ENCODE measurements at regions not wholly inside any gene's neighbourhood (a gene's known extent, or its start where the extent isn't known, plus 50 kb on each side); places are given as distances from the start of the nearest gene placed in this dataset.

DNA sequence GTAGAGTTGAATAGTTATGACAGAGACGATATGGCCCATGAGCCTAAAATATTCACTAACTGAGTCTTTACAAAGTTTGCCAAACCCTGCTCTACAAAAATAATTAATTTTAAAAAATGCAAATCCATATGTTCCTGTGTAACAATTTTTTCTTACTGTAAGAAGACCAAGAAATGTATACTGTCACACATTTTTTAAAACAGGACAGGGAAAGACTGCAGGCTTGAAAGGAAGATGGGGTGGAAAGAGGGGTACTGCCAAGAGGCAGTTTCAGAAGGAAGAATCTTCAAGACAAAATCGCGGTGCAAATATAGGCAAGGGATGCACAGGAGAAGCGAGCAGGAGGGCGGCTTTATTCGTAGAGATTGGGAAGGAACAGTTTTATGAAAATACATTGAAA, 115.7 kb upstream of the KLHL1 start:
- H3K4ac ChIP-seq (ENCODE audit: low read depth, low read length) = no peak overlapping the region
- H3K14ac ChIP-seq (ENCODE audit: insufficient read depth, low read length) = no peak overlapping the region
- H3K4me2 ChIP-seq (ENCODE audit: insufficient read depth, insufficient read length, low read length) = no peak overlapping the region
- H4K8ac ChIP-seq (replicated peaks; ENCODE audit: insufficient read length, low read depth, low read length) = no peak overlapping the region
- no peaks in the 10 kb centered on the region for H3K79me2 ChIP-seq (ENCODE audit: insufficient read depth, low read length)
- H4K20me1 ChIP-seq (ENCODE audit: control insufficient read depth, insufficient read depth, insufficient read length) = no peaks in the 10 kb centered on the region
- H3K18ac ChIP-seq (ENCODE audit: insufficient read length, low read depth, low read length) = no peak overlapping the region
- no peaks in the 10 kb centered on the region for H3K36me3 Mint-ChIP-seq (ENCODE audit: insufficient read depth in 1 of 3, low read depth in 3 of 3)
- H3K79me1 ChIP-seq (ENCODE audit: insufficient read depth, low read depth, low read length, poor library complexity, severe bottlenecking) = no peaks in the 10 kb centered on the region
- TF ChIP-seq, protein P1, sequence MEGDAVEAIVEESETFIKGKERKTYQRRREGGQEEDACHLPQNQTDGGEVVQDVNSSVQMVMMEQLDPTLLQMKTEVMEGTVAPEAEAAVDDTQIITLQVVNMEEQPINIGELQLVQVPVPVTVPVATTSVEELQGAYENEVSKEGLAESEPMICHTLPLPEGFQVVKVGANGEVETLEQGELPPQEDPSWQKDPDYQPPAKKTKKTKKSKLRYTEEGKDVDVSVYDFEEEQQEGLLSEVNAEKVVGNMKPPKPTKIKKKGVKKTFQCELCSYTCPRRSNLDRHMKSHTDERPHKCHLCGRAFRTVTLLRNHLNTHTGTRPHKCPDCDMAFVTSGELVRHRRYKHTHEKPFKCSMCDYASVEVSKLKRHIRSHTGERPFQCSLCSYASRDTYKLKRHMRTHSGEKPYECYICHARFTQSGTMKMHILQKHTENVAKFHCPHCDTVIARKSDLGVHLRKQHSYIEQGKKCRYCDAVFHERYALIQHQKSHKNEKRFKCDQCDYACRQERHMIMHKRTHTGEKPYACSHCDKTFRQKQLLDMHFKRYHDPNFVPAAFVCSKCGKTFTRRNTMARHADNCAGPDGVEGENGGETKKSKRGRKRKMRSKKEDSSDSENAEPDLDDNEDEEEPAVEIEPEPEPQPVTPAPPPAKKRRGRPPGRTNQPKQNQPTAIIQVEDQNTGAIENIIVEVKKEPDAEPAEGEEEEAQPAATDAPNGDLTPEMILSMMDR (conservative IDR thresholded peaks at IDR 0.05) = no peak
- peak overlapping the region in 1 of 3 experiments; percentile 25; a peak in 2 of 7 replicates for H3K27ac Mint-ChIP-seq
- no peak overlapping the region for H3K27ac ChIP-seq (ENCODE audit: insufficient read length, low read depth, low read length)
- H3K4me1 Mint-ChIP-seq = no peaks in the 10 kb centered on the region
- H3K23ac ChIP-seq (ENCODE audit: insufficient read length, low read depth, low read length) = no peak overlapping the region
- no peak overlapping the region for H4K91ac ChIP-seq (ENCODE audit: insufficient read length, low read depth, low read length)
- H2BK5ac ChIP-seq (ENCODE audit: insufficient read length, low read length) = no peak overlapping the region
- no peaks in the 10 kb centered on the region for H3K27me3 Mint-ChIP-seq (ENCODE audit: low read depth)
- H4K5ac ChIP-seq (ENCODE audit: insufficient read length, low read depth, low read length) = no peak overlapping the region
- H3T11ph ChIP-seq (ENCODE audit: low read length) = no peak overlapping the region
- H2BK12ac ChIP-seq (ENCODE audit: insufficient read length, low read depth, low read length) = no peak overlapping the region
- no peaks in the 10 kb centered on the region for H3K4me1 ChIP-seq (ENCODE audit: insufficient read depth, low read length)
- no CpG with 5 or more reads among the region's 6 CpGs for WGBS (ENCODE audit: extremely low coverage, insufficient read length, low lambda C conversion rate)
- no peak overlapping the region for H2AK5ac ChIP-seq (ENCODE audit: insufficient read length, low read length)
- H2BK20ac ChIP-seq (ENCODE audit: low read depth, low read length, poor library complexity, severe bottlenecking) = no peak overlapping the region
- DNase-seq = no peak
- H2AFZ ChIP-seq (ENCODE audit: low read length) = no peak overlapping the region
- H3K4me3 Mint-ChIP-seq = no peak overlapping the region
- H3K9ac ChIP-seq (ENCODE audit: extremely low read depth, insufficient read length, low read length) = no peak overlapping the region
- no peak overlapping the region for H2BK120ac ChIP-seq (ENCODE audit: low read depth, low read length, poor library complexity, severe bottlenecking)
- H3K9me3 Mint-ChIP-seq = no peaks in the 10 kb centered on the region
- no peak overlapping the region for H2BK15ac ChIP-seq (ENCODE audit: low read depth, low read length)
- no peaks in the 10 kb centered on the region for H3K23me2 ChIP-seq (ENCODE audit: insufficient read length, low read depth, low read length, poor library complexity, severe bottlenecking)
- no peaks in the 10 kb centered on the region for H3K27me3 ChIP-seq (ENCODE audit: insufficient read depth, low read length)
- no peak overlapping the region for H3K56ac ChIP-seq (ENCODE audit: insufficient read length, low read depth, low read length)
- H3K9me3 ChIP-seq (ENCODE audit: control insufficient read depth, low read depth, low read length) = no peaks in the 10 kb centered on the region
